ENCODE measurements at regions not wholly inside any gene's neighbourhood (a gene's known extent, or its start where the extent isn't known, plus 50 kb on each side); places are given as distances from the start of the nearest gene placed in this dataset.

DNA sequence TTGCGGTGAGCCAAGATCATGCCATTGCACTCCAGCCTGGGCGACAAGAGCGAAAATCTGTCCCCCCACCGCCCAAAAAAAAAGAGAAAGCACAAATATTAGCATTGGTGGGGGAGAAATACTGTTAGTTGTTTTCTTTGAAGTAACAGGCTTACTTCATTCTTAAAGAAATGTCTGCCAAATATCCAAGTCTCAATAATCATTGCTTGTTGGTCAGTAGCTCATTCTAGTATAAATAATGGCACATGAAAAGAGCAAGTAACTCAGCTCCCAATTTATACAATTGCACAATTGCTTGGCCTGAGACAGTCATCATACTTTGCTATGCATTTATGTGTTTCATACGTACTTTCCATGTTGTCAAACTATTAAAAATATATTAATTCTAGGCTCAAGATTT is 499.2 kb upstream of the PLXNA2 start:
- Histone ChIP-seq H3K36me3 (no peaks in the 10 kb centered on the region), H3K9me3 (no peaks in the 10 kb centered on the region), H3K4me3 (no peak overlapping the region), H3K4me1 (no peaks in the 10 kb centered on the region), H3K27me3 (peaks cover 0 to 3% (median 0%) of the 10 kb centered on the region in 4 donors), H3K27ac (no peak overlapping the region)
- intact Hi-C loops (cut with DNase I) = no loop called here
- ATAC-seq (no peak), FAIRE-seq (no peak), DNase-seq (no peak)
- 75 to 81% methylated on average over 5 of the region's 5 CpGs for WGBS, 2 donors
- TF ChIP-seq, protein P1, sequence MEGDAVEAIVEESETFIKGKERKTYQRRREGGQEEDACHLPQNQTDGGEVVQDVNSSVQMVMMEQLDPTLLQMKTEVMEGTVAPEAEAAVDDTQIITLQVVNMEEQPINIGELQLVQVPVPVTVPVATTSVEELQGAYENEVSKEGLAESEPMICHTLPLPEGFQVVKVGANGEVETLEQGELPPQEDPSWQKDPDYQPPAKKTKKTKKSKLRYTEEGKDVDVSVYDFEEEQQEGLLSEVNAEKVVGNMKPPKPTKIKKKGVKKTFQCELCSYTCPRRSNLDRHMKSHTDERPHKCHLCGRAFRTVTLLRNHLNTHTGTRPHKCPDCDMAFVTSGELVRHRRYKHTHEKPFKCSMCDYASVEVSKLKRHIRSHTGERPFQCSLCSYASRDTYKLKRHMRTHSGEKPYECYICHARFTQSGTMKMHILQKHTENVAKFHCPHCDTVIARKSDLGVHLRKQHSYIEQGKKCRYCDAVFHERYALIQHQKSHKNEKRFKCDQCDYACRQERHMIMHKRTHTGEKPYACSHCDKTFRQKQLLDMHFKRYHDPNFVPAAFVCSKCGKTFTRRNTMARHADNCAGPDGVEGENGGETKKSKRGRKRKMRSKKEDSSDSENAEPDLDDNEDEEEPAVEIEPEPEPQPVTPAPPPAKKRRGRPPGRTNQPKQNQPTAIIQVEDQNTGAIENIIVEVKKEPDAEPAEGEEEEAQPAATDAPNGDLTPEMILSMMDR (IDR thresholded peaks at IDR 0.05) = no peak

DNA sequence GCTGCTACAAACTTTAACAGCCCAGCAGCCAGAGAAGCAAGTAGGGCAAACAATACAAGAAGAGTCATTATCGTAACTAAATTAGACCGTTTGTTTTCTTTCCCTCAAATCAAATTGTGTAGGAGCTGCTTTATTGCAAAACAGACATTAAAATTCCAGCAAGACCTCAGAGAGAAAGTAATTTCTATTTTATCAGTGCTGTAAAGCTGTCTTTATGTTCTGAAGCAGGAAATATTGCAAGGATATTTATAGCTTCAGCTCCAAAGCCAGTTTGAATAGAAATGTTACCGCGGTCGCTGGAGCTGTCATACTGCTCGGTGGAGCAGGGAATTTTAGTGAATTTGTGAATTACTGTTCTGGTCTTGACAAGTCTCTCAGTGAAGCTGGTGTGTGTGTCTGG is 503.8 kb upstream of the PLXNA2 start:
- no peaks in the 10 kb centered on the region for H3K36me3 ChIP-seq
- whole genome bisulfite sequencing, 2 donors = 36 to 46% methylated on average over 6 of the region's 6 CpGs
- DNase-seq (no peak), FAIRE-seq (no peak), ATAC-seq (no peak)
- H3K4me1 ChIP-seq = no peaks in the 10 kb centered on the region
- TF ChIP-seq, protein P1 (IDR thresholded peaks at IDR 0.05) = no peak
- no peaks in the 10 kb centered on the region for H3K9me3 ChIP-seq
- no peak overlapping the region for H3K4me3 ChIP-seq
- H3K27ac ChIP-seq = no peak overlapping the region
- H3K27me3 ChIP-seq = peaks cover 0 to 3% (median 0%) of the 10 kb centered on the region in 4 donors
- intact Hi-C loops (cut with DNase I) = no loop called here

DNA sequence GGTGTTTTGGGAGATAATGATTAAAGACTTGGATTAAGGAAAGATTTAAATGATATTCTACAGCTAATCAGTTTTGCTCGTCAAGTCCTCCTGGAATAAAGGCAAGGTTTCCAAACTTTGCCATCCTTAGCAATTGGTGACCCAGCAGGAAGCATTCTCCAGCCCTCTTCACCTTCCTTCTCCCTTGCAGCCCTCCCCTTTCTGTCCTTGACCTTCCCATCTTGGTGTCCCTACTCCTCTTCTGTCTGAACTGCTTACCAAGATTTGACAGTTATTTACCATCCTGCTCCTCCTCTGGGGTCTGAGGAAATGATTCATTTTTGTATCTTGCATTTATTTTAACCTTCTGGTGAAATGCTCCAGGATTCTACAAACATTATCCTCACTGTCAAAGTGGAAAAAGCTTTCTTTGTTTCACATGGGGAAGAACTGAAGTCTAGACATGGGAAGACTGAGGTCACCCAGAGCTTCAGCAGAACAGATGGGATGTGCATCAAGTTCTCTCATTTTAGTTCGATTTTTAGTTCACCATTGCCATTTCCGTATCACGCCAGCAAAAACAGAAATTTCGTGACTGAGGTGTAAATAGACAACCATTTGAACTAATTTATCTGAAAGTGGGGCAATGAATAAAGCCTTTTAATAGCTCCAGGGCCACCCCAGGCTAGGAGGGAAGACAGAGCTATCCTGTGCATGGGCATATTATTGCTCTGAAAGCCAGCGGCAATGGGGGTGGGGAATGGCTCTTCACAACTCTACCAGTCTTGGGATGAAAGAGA is 504.4 kb upstream of the PLXNA2 start:
- no peak for DNase-seq
- TF ChIP-seq, protein P1 (IDR thresholded peaks at IDR 0.05) = no peak
- H3K27ac ChIP-seq = no peak overlapping the region
- 74 to 79% methylated on average over 6 of the region's 6 CpGs for whole genome bisulfite sequencing, 2 donors
- no peaks in the 10 kb centered on the region for H3K4me1 ChIP-seq
- H3K36me3 ChIP-seq = no peaks in the 10 kb centered on the region
- peaks cover 0 to 3% (median 0%) of the 10 kb centered on the region in 4 donors for H3K27me3 ChIP-seq
- no peaks in the 10 kb centered on the region for H3K9me3 ChIP-seq
- H3K4me3 ChIP-seq = no peak overlapping the region
- intact Hi-C loops (cut with DNase I) = no loop called here
- no peak for FAIRE-seq
- ATAC-seq = no peak

DNA sequence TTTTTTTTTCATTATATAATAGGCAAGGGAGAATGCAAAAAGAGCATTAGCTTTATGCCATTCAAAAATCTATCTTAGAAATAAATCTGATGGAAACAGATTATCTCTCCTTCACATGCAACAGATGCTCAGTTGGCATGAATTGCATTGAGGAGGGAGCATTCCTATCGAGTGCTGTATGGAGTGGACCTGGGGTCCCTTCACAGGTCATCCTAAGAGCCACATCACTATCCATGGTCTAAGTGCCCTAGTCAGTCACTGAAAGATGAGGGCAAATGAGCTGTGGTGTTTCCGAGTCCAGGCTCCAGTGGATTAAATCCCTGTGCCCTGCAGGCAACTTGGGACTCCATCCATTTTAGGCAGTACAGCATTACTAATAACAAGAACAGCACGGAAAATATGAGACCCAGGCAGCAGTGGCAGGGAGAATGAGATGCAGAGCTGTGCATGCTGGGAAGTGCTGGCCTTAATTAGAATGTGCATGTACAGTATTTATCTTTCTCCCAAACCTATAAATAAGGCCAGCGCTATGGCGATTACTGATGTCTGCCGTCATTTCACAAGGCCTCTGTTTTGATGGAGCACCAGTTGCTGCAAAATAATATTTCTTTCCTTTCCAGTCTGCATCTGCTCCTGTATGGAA is 512.3 kb upstream of the PLXNA2 start:
- H3K9me3 ChIP-seq = no peaks in the 10 kb centered on the region
- H3K27ac ChIP-seq = no peak overlapping the region
- no peak for DNase-seq
- TF ChIP-seq, protein P1 (IDR thresholded peaks at IDR 0.05) = no peak
- H3K27me3 ChIP-seq = no peaks in the 10 kb centered on the region
- FAIRE-seq = no peak
- H3K4me1 ChIP-seq = no peaks in the 10 kb centered on the region
- 68 to 79% methylated on average over 6 of the region's 6 CpGs for WGBS, 2 donors
- ATAC-seq = no peak
- no peaks in the 10 kb centered on the region for H3K36me3 ChIP-seq
- intact Hi-C loops (cut with DNase I) = no loop called here
- no peak overlapping the region for H3K4me3 ChIP-seq

DNA sequence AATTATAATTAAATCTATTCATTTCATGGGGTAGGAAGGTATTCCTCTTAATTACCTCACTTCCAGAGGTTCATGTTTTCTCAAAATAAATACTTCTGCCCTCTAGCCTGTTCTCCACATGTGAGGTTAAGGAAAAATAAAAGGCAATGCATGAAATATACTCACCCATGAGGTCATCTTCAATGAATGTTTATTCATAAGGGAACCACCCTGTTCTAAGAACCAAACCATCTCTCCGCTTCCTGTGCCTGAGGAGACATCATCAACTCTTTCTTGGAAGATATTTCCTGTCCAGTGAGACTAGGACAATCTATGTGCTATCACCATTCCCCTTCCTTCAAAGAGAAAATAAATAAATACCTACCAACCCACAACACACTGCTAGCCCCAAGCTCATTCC is 513.7 kb upstream of the PLXNA2 start:
- H3K27me3 ChIP-seq = no peaks in the 10 kb centered on the region
- no peak overlapping the region for H3K27ac ChIP-seq
- no peaks in the 10 kb centered on the region for H3K9me3 ChIP-seq
- DNase-seq = no peak
- FAIRE-seq = no peak
- TF ChIP-seq, protein P1 (IDR thresholded peaks at IDR 0.05) = no peak
- no peak for ATAC-seq
- intact Hi-C loops (cut with DNase I) = no loop called here
- H3K4me3 ChIP-seq = no peak overlapping the region
- no peaks in the 10 kb centered on the region for H3K4me1 ChIP-seq
- WGBS, 2 donors = 80 to 92% methylated on average over 1 of the region's 1 CpG
- H3K36me3 ChIP-seq = no peaks in the 10 kb centered on the region
